ENCODE measurements at regions not wholly inside any gene's neighbourhood (a gene's known extent, or its start where the extent isn't known, plus 50 kb on each side); places are given as distances from the start of the nearest gene placed in this dataset.

GRCh38 chr2:146481629-146482028, 1363.2 kb upstream of the ACVR2A start:
- Mint-ChIP-seq H3K4me1 (peaks cover 5% of the 10 kb centered on the region), H3K27ac (no peak overlapping the region), H3K27me3 (ENCODE audit: low read depth) (no peaks in the 10 kb centered on the region), H3K4me3 (no peak overlapping the region), H3K36me3 (ENCODE audit: low read depth) (no peaks in the 10 kb centered on the region), H3K9me3 (no peaks in the 10 kb centered on the region)
- TF ChIP-seq, protein P1, sequence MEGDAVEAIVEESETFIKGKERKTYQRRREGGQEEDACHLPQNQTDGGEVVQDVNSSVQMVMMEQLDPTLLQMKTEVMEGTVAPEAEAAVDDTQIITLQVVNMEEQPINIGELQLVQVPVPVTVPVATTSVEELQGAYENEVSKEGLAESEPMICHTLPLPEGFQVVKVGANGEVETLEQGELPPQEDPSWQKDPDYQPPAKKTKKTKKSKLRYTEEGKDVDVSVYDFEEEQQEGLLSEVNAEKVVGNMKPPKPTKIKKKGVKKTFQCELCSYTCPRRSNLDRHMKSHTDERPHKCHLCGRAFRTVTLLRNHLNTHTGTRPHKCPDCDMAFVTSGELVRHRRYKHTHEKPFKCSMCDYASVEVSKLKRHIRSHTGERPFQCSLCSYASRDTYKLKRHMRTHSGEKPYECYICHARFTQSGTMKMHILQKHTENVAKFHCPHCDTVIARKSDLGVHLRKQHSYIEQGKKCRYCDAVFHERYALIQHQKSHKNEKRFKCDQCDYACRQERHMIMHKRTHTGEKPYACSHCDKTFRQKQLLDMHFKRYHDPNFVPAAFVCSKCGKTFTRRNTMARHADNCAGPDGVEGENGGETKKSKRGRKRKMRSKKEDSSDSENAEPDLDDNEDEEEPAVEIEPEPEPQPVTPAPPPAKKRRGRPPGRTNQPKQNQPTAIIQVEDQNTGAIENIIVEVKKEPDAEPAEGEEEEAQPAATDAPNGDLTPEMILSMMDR (IDR thresholded peaks at IDR 0.05; ENCODE audit: unreplicated experiment in 3 of 3): no peak

DNA sequence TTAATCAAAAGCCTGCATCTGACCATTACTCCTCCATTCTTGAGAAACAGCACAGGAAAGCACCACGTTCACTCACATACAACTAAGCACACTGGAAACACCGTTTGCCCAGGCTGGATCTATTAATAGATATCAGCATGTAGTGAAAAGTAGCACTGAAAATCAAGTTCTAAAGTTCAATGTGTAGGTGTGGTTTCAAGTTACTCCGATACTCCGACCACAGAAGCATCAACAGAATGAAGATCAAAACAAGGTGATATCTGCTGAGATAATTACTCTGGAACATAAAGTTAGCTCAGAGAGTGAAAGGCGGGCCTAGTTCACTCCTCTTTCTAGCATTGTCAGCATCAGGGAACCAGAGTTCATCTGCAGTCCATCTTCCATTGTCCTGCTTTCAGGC, 1367.4 kb upstream of the ACVR2A start:
- H3K4me1 Mint-ChIP-seq: peaks cover 5% of the 10 kb centered on the region
- TF ChIP-seq, protein P1 (IDR thresholded peaks at IDR 0.05; ENCODE audit: unreplicated experiment in 3 of 3): no peak
- no peak overlapping the region for H3K27ac Mint-ChIP-seq
- no peaks in the 10 kb centered on the region for H3K9me3 Mint-ChIP-seq
- no peaks in the 10 kb centered on the region for H3K36me3 Mint-ChIP-seq (ENCODE audit: low read depth)
- no peaks in the 10 kb centered on the region for H3K27me3 Mint-ChIP-seq (ENCODE audit: low read depth)
- no peak overlapping the region for H3K4me3 Mint-ChIP-seq

- no peaks in the 10 kb centered on the region for H3K4me1 Mint-ChIP-seq
- H3K27me3 Mint-ChIP-seq (ENCODE audit: low read depth): peaks cover 4% of the 10 kb centered on the region
- no peaks in the 10 kb centered on the region for H3K36me3 Mint-ChIP-seq (ENCODE audit: low read depth)
- peaks cover 11% of the 10 kb centered on the region for H3K9me3 Mint-ChIP-seq
- H3K4me3 Mint-ChIP-seq: no peak overlapping the region
- no peak overlapping the region for H3K27ac Mint-ChIP-seq
- TF ChIP-seq, protein P1 (IDR thresholded peaks at IDR 0.05; ENCODE audit: unreplicated experiment in 3 of 3): no peak
These were observed 1376.3 kb upstream of the ACVR2A start for GRCh38 chr2:146468578-146468977.

- Mint-ChIP-seq H3K36me3 (ENCODE audit: low read depth) (no peaks in the 10 kb centered on the region), H3K27me3 (ENCODE audit: low read depth) (peaks cover 4% of the 10 kb centered on the region), H3K27ac (no peak overlapping the region), H3K4me3 (no peak overlapping the region), H3K9me3 (peaks cover 19% of the 10 kb centered on the region), H3K4me1 (no peaks in the 10 kb centered on the region)
- TF ChIP-seq, protein P1 (IDR thresholded peaks at IDR 0.05; ENCODE audit: unreplicated experiment in 3 of 3): no peak
These were observed 1377.4 kb upstream of the ACVR2A start for GRCh38 chr2:146467425-146467824.

DNA sequence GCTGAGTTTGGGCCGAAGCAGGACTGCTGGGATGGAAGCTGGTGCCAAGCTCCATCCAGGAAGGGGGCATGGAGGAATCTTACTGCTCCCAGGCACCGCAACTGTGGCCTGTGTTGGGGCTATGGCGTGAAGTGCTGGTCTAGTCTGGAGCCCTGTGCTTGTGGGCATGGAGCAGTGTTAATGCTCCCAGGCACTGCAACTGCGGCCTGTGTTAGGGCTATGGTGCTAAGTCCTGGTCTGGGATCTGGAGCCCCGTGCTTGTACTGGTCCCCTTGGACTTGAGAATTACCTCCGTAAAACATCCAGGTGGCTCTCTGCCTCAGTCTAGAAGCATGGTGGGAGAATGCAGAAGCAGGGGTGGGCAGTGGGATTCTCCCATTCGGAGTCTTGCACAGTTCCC, 1379.4 kb upstream of the ACVR2A start:
- no peaks in the 10 kb centered on the region for H3K4me1 Mint-ChIP-seq
- H3K4me3 Mint-ChIP-seq: no peak overlapping the region
- no peaks in the 10 kb centered on the region for H3K36me3 Mint-ChIP-seq (ENCODE audit: low read depth)
- peaks cover 36% of the 10 kb centered on the region for H3K9me3 Mint-ChIP-seq
- peaks cover 4% of the 10 kb centered on the region for H3K27me3 Mint-ChIP-seq (ENCODE audit: low read depth)
- TF ChIP-seq, protein P1 (IDR thresholded peaks at IDR 0.05; ENCODE audit: unreplicated experiment in 3 of 3): no peak
- no peak overlapping the region for H3K27ac Mint-ChIP-seq

GRCh38 chr2:146461068-146461467, 1383.8 kb upstream of the ACVR2A start:
- Mint-ChIP-seq H3K4me3 (no peak overlapping the region), H3K9me3 (peaks cover 51% of the 10 kb centered on the region), H3K36me3 (ENCODE audit: low read depth) (peaks cover 3% of the 10 kb centered on the region), H3K4me1 (no peaks in the 10 kb centered on the region), H3K27ac (no peak overlapping the region), H3K27me3 (ENCODE audit: low read depth) (peaks cover 4% of the 10 kb centered on the region)
- TF ChIP-seq, protein P1 (IDR thresholded peaks at IDR 0.05; ENCODE audit: unreplicated experiment in 3 of 3): no peak
